HEK293 (cell line): ENCODE measurements at regions not wholly inside any gene's neighbourhood (a gene's known extent, or its start where the extent isn't known, plus 50 kb on each side); places are given as distances from the start of the nearest gene placed in this dataset.

Experiments used
- CTCF ChIA-PET: fragments of 350-600 bp; formaldehyde crosslinking; extraction: SDS; loops from one replicate; lab custom pipeline; 2021; ENCODE audit warnings: antibody characterized with exemption; lab: Yijun Ruan, JAX
- POLR2A ChIA-PET: fragments of 300-600 bp; formaldehyde crosslinking; extraction: SDS; loops from one replicate; lab custom pipeline; 2020; ENCODE audit warnings: antibody characterized with exemption, inconsistent platforms; lab: Yijun Ruan, JAX
- H3K27ac ChIP-seq: fragments of 200-500 bp; sonication (Bioruptor generic); 2 replicates; pipeline ENCODE4 v1.5.1; 2014; ENCODE audit warnings: low read depth, low read length, control low read depth, inconsistent platforms; ENCODE audit errors: extremely low read depth
- H3K36me3 ChIP-seq, 2 experiments: fragments of 200-500 bp in 1 of 2; sonication (Bioruptor generic) in 1 of 2; 1 replicate in 1 of 2; 2 replicates in 1 of 2; pipeline ENCODE4 v1.5.1; 2014 to 2017; ENCODE audit warnings: inconsistent platforms in 2 of 2, low read length in 2 of 2; ENCODE audit not compliant: control insufficient read depth in 2 of 2, insufficient read depth in 1 of 2
- H3K4me1 ChIP-seq: fragments of 200-500 bp; sonication (Bioruptor generic); 2 replicates; pipeline ENCODE4 v1.5.1; 2014; ENCODE audit warnings: mild to moderate bottlenecking, low read length, inconsistent platforms; ENCODE audit not compliant: control insufficient read depth, insufficient read depth
- H3K4me3 ChIP-seq: 2 replicates; pipeline ENCODE4 v1.5.1; 2011; ENCODE audit warnings: low read depth, mild to moderate bottlenecking, control low read depth, low read length, moderate library complexity
- H3K9me3 ChIP-seq: fragments of 200-500 bp; sonication (Bioruptor generic); 2 replicates; pipeline ENCODE4 v1.5.1; 2014; ENCODE audit warnings: low read depth, low read length, inconsistent platforms; ENCODE audit not compliant: control insufficient read depth, insufficient read depth
- HOXD13 ChIP-seq: sonication (generic); formaldehyde crosslinking; IDR thresholded peaks from 2 replicates; pipeline ENCODE4 v1.8.0; 2022; ENCODE audit warnings: missing genetic modification reagents, borderline replicate concordance
- KLF8 ChIP-seq: fragments of 450-650 bp; formaldehyde crosslinking; IDR thresholded peaks from 2 replicates; pipeline ENCODE4 v1.5.1; 2016; ENCODE audit warnings: missing biosample characterization, missing genetic modification characterization
- SCRT2 ChIP-seq: fragments of 450-650 bp; formaldehyde crosslinking; IDR thresholded peaks from 2 replicates; pipeline ENCODE4 v1.5.1; 2016; ENCODE audit warnings: missing biosample characterization, missing genetic modification characterization
- YY1 ChIP-seq: fragments of 450-650 bp; formaldehyde crosslinking; IDR thresholded peaks from 2 replicates; pipeline ENCODE4 v1.5.1; 2018; ENCODE audit warnings: missing biosample characterization, missing genetic modification characterization
- ZBTB49 ChIP-seq: fragments of 450-650 bp; formaldehyde crosslinking; IDR thresholded peaks from 2 replicates; pipeline ENCODE4 v1.5.1; 2016; ENCODE audit warnings: missing biosample characterization, missing genetic modification characterization, low read depth
- ZIC2 ChIP-seq: fragments of 450-650 bp; formaldehyde crosslinking; IDR thresholded peaks from 2 replicates; pipeline ENCODE4 v1.5.1; 2016; ENCODE audit warnings: missing biosample characterization, missing genetic modification characterization
- ZNF202 ChIP-seq: fragments of 450-650 bp; formaldehyde crosslinking; IDR thresholded peaks from 2 replicates; pipeline ENCODE4 v1.5.1; 2016; ENCODE audit warnings: missing biosample characterization, missing genetic modification characterization, borderline replicate concordance
- ZNF248 ChIP-seq: fragments of 450-650 bp; formaldehyde crosslinking; IDR thresholded peaks from 2 replicates; pipeline ENCODE4 v1.5.1; 2017; ENCODE audit warnings: missing biosample characterization, missing genetic modification characterization
- ZNF280C ChIP-seq: fragments of 450-650 bp; formaldehyde crosslinking; IDR thresholded peaks from 2 replicates; pipeline ENCODE4 v1.5.1; 2016; ENCODE audit warnings: missing biosample characterization, missing genetic modification characterization
- ZNF394 ChIP-seq: fragments of 450-650 bp; formaldehyde crosslinking; IDR thresholded peaks from 2 replicates; pipeline ENCODE4 v1.5.1; 2016; ENCODE audit warnings: missing biosample characterization, missing genetic modification characterization, mild to moderate bottlenecking, moderate library complexity, borderline replicate concordance
- ZNF423 ChIP-seq: fragments of 450-650 bp; formaldehyde crosslinking; IDR thresholded peaks from 2 replicates; pipeline ENCODE4 v1.5.1; 2016; ENCODE audit warnings: missing biosample characterization, missing genetic modification characterization
- ZNF521 ChIP-seq: fragments of 450-650 bp; formaldehyde crosslinking; IDR thresholded peaks from 2 replicates; pipeline ENCODE4 v1.5.1; 2017; ENCODE audit warnings: missing biosample characterization, mild to moderate bottlenecking, missing genetic modification characterization
- ZNF549 ChIP-seq: fragments of 450-650 bp; IDR thresholded peaks from 2 replicates; pipeline ENCODE4 v1.5.1; 2018; ENCODE audit warnings: missing biosample characterization, missing genetic modification characterization, mild to moderate bottlenecking, inconsistent platforms, moderate library complexity
- ZNF571 ChIP-seq: fragments of 450-650 bp; formaldehyde crosslinking; IDR thresholded peaks from 2 replicates; pipeline ENCODE4 v1.5.0; 2017; ENCODE audit warnings: missing biosample characterization, missing genetic modification characterization
- ZNF610 ChIP-seq: fragments of 450-650 bp; formaldehyde crosslinking; IDR thresholded peaks from 2 replicates; pipeline ENCODE4 v1.5.1; 2016; ENCODE audit warnings: missing biosample characterization, missing genetic modification characterization, borderline replicate concordance
- ZNF704 ChIP-seq: fragments of 450-650 bp; formaldehyde crosslinking; IDR thresholded peaks from 2 replicates; pipeline ENCODE4 v1.5.1; 2016; ENCODE audit warnings: missing biosample characterization, missing genetic modification characterization
- ZSCAN16 ChIP-seq: fragments of 450-650 bp; formaldehyde crosslinking; IDR thresholded peaks from 2 replicates; pipeline ENCODE4 v1.5.1; 2016; ENCODE audit warnings: missing biosample characterization, missing genetic modification characterization
- TF ChIP-seq, protein P1 (sequence below): fragments of 450-650 bp; formaldehyde crosslinking; IDR thresholded peaks from 2 replicates; pipeline ENCODE4 v1.5.1; 2016; ENCODE audit warnings: missing biosample characterization, missing genetic modification characterization
- TF ChIP-seq, protein P2 (sequence below): fragments of 450-650 bp; formaldehyde crosslinking; IDR thresholded peaks from 2 replicates; pipeline ENCODE4 v1.5.1; 2017; ENCODE audit warnings: missing biosample characterization, missing genetic modification characterization

DNA sequence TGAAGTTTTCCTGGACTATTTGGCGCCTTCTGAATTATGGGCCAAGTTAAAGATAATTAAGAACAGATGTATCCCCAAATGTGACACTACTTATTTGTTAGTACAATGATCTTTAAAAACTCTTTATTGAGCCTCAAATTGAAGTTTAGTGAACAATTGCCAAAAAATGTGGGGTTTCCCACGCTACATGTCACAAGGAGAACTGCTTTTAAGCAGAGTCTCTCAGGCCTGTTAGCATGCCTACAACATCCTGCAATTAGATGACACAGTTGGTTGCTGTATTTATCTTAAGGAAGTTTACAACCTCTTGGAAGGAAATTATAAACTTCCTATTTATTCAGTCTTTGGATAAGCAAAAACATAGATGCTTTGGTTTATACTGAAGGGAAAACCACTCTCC, 733.0 kb downstream of the TNS3 start (continued):
- TF ChIP-seq ZNF704 (tag by site-specific recombination): no peak
- no peak for TF ChIP-seq ZIC2 (tag by site-specific recombination)
- TF ChIP-seq, all 188 proteins: peak for 0

- ChIA-PET POLR2A (no interaction called here), CTCF (no interaction called here)
These were observed 733.6 kb downstream of the TNS3 start for GRCh38 chr7:46848311-46848710.

DNA sequence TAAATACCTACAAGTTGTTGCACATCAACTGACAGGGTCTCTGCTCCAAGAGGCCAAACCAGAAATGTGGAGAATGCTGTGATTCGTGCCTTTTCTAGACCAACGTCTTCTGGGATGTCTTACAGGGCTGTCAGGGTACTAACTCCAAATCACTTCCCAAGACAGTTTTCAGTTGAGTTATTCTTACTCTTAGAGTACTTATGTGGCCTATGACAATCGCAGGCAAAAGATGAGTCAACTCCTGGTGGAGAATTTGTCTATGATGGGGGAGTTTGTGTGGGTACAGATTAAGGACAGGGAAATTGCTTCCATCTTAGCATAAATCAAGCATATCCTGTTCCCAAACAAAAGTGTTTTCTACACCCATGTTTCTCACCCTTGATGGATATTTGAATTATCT, 734.8 kb downstream of the TNS3 start:
- no peaks in the 10 kb centered on the region for H3K9me3 ChIP-seq
- no peak overlapping the region for H3K27ac ChIP-seq
- H3K36me3 ChIP-seq: no peaks in the 10 kb centered on the region
- TF ChIP-seq ZNF248 (tag by site-specific recombination): no peak
- TF ChIP-seq YY1 (tag by site-specific recombination): no peak
- TF ChIP-seq SCRT2 (tag by site-specific recombination): no peak
- TF ChIP-seq ZNF423 (tag by site-specific recombination): no peak
- TF ChIP-seq ZNF571 (tag by site-specific recombination): no peak
- TF ChIP-seq KLF8 (tag by site-specific recombination): no peak
- TF ChIP-seq HOXD13 (CRISPR knock-in tag): no peak
- no peak for TF ChIP-seq ZNF521 (tag by site-specific recombination)
- TF ChIP-seq ZNF610: no peak
- TF ChIP-seq ZBTB49: no peak
- TF ChIP-seq, protein P1, sequence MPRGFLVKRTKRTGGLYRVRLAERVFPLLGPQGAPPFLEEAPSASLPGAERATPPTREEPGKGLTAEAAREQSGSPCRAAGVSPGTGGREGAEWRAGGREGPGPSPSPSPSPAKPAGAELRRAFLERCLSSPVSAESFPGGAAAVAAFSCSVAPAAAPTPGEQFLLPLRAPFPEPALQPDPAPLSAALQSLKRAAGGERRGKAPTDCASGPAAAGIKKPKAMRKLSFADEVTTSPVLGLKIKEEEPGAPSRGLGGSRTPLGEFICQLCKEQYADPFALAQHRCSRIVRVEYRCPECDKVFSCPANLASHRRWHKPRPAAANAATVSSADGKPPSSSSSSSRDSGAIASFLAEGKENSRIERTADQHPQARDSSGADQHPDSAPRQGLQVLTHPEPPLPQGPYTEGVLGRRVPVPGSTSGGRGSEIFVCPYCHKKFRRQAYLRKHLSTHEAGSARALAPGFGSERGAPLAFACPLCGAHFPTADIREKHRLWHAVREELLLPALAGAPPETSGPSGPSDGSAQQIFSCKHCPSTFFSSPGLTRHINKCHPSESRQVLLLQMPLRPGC (tag by site-specific recombination): no peak
- TF ChIP-seq ZSCAN16 (tag by site-specific recombination): no peak
- no peak for TF ChIP-seq ZNF202
- TF ChIP-seq, protein P2, sequence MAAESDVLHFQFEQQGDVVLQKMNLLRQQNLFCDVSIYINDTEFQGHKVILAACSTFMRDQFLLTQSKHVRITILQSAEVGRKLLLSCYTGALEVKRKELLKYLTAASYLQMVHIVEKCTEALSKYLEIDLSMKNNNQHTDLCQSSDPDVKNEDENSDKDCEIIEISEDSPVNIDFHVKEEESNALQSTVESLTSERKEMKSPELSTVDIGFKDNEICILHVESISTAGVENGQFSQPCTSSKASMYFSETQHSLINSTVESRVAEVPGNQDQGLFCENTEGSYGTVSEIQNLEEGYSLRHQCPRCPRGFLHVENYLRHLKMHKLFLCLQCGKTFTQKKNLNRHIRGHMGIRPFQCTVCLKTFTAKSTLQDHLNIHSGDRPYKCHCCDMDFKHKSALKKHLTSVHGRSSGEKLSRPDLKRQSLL (tag by site-specific recombination): no peak
- no peak for TF ChIP-seq ZNF280C (tag by site-specific recombination)
- no peak for TF ChIP-seq ZNF549
- TF ChIP-seq, all 188 proteins: peak for 0
- H3K4me3 ChIP-seq: no peak overlapping the region
- no peaks in the 10 kb centered on the region for H3K4me1 ChIP-seq
- POLR2A ChIA-PET: no interaction called here
- CTCF ChIA-PET: no interaction called here

More at GRCh38 chr7:46848311-46848710, 733.6 kb downstream of the TNS3 start:
- Histone ChIP-seq H3K4me1 (no peaks in the 10 kb centered on the region), H3K36me3 (no peaks in the 10 kb centered on the region), H3K9me3 (no peaks in the 10 kb centered on the region)
- TF ChIP-seq ZNF394 (tag by site-specific recombination): no peak
- TF ChIP-seq, all 188 proteins: peak for 0
- no peak overlapping the region for H3K4me3 ChIP-seq
- no peak overlapping the region for H3K27ac ChIP-seq
